HG03175 (cell line): ENCODE measurements at regions not wholly inside any gene's neighbourhood (a gene's known extent, or its start where the extent isn't known, plus 50 kb on each side); places are given as distances from the start of the nearest gene placed in this dataset.

Experiments
- ATAC-seq: cut with Tn5 transposase; IDR thresholded peaks from one replicate; pipeline ENCODE4 v1.9.1; 2021; ENCODE audit warnings: mild to moderate bottlenecking, moderate library complexity; ENCODE audit not compliant: unreplicated experiment

GRCh38 chr6:141593311-141593710 lies 539.4 kb upstream of the GJE1 start:
- ATAC-seq = no peak

GRCh38 chr6:141587482-141588266 lies 545.1 kb upstream of the GJE1 start:
- no peak for ATAC-seq

- no peak for ATAC-seq
Observed at GRCh38 chr6:141580988-141581552, 551.7 kb upstream of the GJE1 start.

GRCh38 chr6:141580131-141580530 lies 552.6 kb upstream of the GJE1 start:
- no peak for ATAC-seq

GRCh38 chr6:141576751-141577150 lies 556.0 kb upstream of the GJE1 start:
- no peak for ATAC-seq

- peak; percentile 93 for ATAC-seq
Observed at GRCh38 chr6:141562851-141563763, 569.6 kb upstream of the GJE1 start.

GRCh38 chr6:141562186-141562811 lies 570.4 kb upstream of the GJE1 start:
- ATAC-seq = peak; percentile 40

- no peak for ATAC-seq
Observed at GRCh38 chr6:141561154-141561553, 571.6 kb upstream of the GJE1 start.

GRCh38 chr6:141552463-141552862 lies 580.3 kb upstream of the GJE1 start:
- peak; percentile 83 for ATAC-seq

- ATAC-seq = no peak
Observed at GRCh38 chr6:141552031-141552430, 580.7 kb upstream of the GJE1 start.

GRCh38 chr6:141551318-141551717 lies 581.4 kb upstream of the GJE1 start:
- no peak for ATAC-seq

GRCh38 chr6:141550471-141550870 lies 582.3 kb upstream of the GJE1 start:
- ATAC-seq = no peak

- ATAC-seq = no peak
Observed at GRCh38 chr6:141548966-141549365, 583.8 kb upstream of the GJE1 start.

- ATAC-seq = peak; percentile 43
Observed at GRCh38 chr6:141541581-141542324, 591.0 kb upstream of the GJE1 start.

GRCh38 chr6:141540207-141540606 lies 592.5 kb upstream of the GJE1 start:
- no peak for ATAC-seq

GRCh38 chr6:141539617-141540016 lies 593.1 kb upstream of the GJE1 start:
- ATAC-seq = no peak

- no peak for ATAC-seq
Observed at GRCh38 chr6:141532211-141532610, 600.5 kb upstream of the GJE1 start.

GRCh38 chr6:141531040-141531439 lies 601.7 kb upstream of the GJE1 start:
- no peak for ATAC-seq

GRCh38 chr6:141528596-141528995 lies 604.1 kb upstream of the GJE1 start:
- ATAC-seq = no peak

- no peak for ATAC-seq
Observed at GRCh38 chr6:141526985-141527384, 605.7 kb upstream of the GJE1 start.
